SW480 (cell line): ENCODE measurements at regions not wholly inside any gene's neighbourhood (a gene's known extent, or its start where the extent isn't known, plus 50 kb on each side); places are given as distances from the start of the nearest gene placed in this dataset.
"Not testable (repeated sequence)": the region's sequence is repeated elsewhere in the genome, so short reads cannot be mapped to it uniquely, and the experiment has no call there.

ENCODE experiments used
- DNase-seq: peaks from one replicate; pipeline ENCODE4 v3.0.0-alpha.2; 2016; ENCODE audit warnings: low spot score

- DNase-seq, result no peak
These were observed 276.8 kb upstream of the PFKP start for GRCh38 chr10:2790396-2791188.

GRCh38 chr10:2786251-2786650 lies 281.1 kb upstream of the PFKP start:
- no peak for DNase-seq

GRCh38 chr10:2784766-2785165 lies 282.6 kb upstream of the PFKP start:
- DNase-seq, result no peak

- DNase-seq, result no peak
These were observed 284.4 kb upstream of the PFKP start for GRCh38 chr10:2782950-2783349.

- DNase-seq, result no peak
These were observed 285.1 kb upstream of the PFKP start for GRCh38 chr10:2782265-2782664.

- DNase-seq, result no peak
These were observed 289.5 kb upstream of the PFKP start for GRCh38 chr10:2777666-2778355.

- DNase-seq, result no peak
These were observed 294.3 kb upstream of the PFKP start for GRCh38 chr10:2772816-2773631.

- DNase-seq, result no peak
These were observed 295.2 kb upstream of the PFKP start for GRCh38 chr10:2772135-2772534.

GRCh38 chr10:2767293-2767692 lies 300.1 kb upstream of the PFKP start:
- not testable (repeated sequence) for DNase-seq

- no peak for DNase-seq
These were observed 305.4 kb upstream of the PFKP start for GRCh38 chr10:2761971-2762370.

GRCh38 chr10:2761311-2761710 lies 306.0 kb upstream of the PFKP start:
- no peak for DNase-seq

GRCh38 chr10:2760736-2761135 lies 306.6 kb upstream of the PFKP start:
- no peak for DNase-seq

GRCh38 chr10:2759233-2759632 lies 308.1 kb upstream of the PFKP start:
- DNase-seq, result no peak

GRCh38 chr10:2754943-2755342 lies 312.4 kb upstream of the PFKP start:
- DNase-seq, result no peak

GRCh38 chr10:2748287-2748686 lies 319.1 kb upstream of the PFKP start:
- no peak for DNase-seq

GRCh38 chr10:2746638-2747037 lies 320.7 kb upstream of the PFKP start:
- DNase-seq, result no peak

- no peak for DNase-seq
These were observed 321.7 kb upstream of the PFKP start for GRCh38 chr10:2745666-2746065.

GRCh38 chr10:2744547-2745200 lies 322.7 kb upstream of the PFKP start:
- no peak for DNase-seq

- DNase-seq, result no peak
These were observed 332.7 kb upstream of the PFKP start for GRCh38 chr10:2734603-2735002.

- no peak for DNase-seq
These were observed 333.9 kb upstream of the PFKP start for GRCh38 chr10:2733278-2733963.

- DNase-seq, result no peak
These were observed 335.4 kb upstream of the PFKP start for GRCh38 chr10:2731940-2732339.

GRCh38 chr10:2729197-2729596 lies 338.2 kb upstream of the PFKP start:
- no peak for DNase-seq
